Spleen (tissue), 7 donors: ENCODE measurements at regions not wholly inside any gene's neighbourhood (a gene's known extent, or its start where the extent isn't known, plus 50 kb on each side); places are given as distances from the start of the nearest gene placed in this dataset.

Experiments
- CTCF ChIP-seq, 11 experiments: fragments of 200-600 bp in 7 of 11; fragments of 450-650 bp in 4 of 11; sonication (generic) in 4 of 11; IDR thresholded peaks in 8 of 11; conservative IDR thresholded peaks in 3 of 11; 1 replicate in 7 of 11; 2 replicates in 4 of 11; pipeline versions ENCODE4 v1.4.0 to v1.8.0; 2016 to 2021; ENCODE audit warnings: antibody characterized with exemption in 11 of 11, inconsistent platforms in 4 of 11, mild to moderate bottlenecking in 1 of 11
- POLR2AphosphoS5 ChIP-seq, 3 donors: sonication (generic); formaldehyde crosslinking; IDR thresholded peaks; one replicate each; pipeline ENCODE4 v1.5.1; 2017; ENCODE audit warnings: antibody characterized with exemption in 3 of 3
- donor health status: DM: no; HTN: no; CAD: no; lungs with moderate emphysema.
- donor health status: DM: no; HTN: no; CAD: no.
- donor health status: DM: no; HTN: no; CAD: no.

GRCh38 chr10:57049096-57049495, 688.0 kb upstream of the ZWINT start:
- TF ChIP-seq POLR2AphosphoS5 (IDR thresholded peaks at IDR 0.05) (no peak), CTCF (IDR thresholded peaks at IDR 0.05 in 8 of 11, conservative IDR thresholded peaks at IDR 0.05 in 3 of 11) (no peak)
